ENCODE measurements at regions not wholly inside any gene's neighbourhood (a gene's known extent, or its start where the extent isn't known, plus 50 kb on each side); places are given as distances from the start of the nearest gene placed in this dataset.

- ChIA-PET CTCF (interaction anchor here (0.9 to 1.4 kb wide), 4 partner anchors 9 to 127 kb away, joined by 3 to 4 read pairs (median 3); partner anchors contain the start of gene TNC), POLR2A (interaction anchor here (1.1 kb wide), 1 partner anchor 162 kb away, joined by 3 read pairs; no protein-coding TSS in a partner anchor)
- Mint-ChIP-seq H3K27ac (no peak overlapping the region), H3K9me3 (no peaks in the 10 kb centered on the region), H3K4me3 (no peak overlapping the region), H3K4me1 (peaks cover 6% of the 10 kb centered on the region; the same call in 1 of the 2 replicates), H3K27me3 (ENCODE audit: low read depth) (no peaks in the 10 kb centered on the region), H3K36me3 (no peaks in the 10 kb centered on the region)
- TF ChIP-seq GTF2I (CRISPR knock-in tag; conservative IDR thresholded peaks at IDR 0.05) (peak; percentile 65; the same call in 1 of the 2 replicates), CTCF (IDR thresholded peaks at IDR 0.05) (no peak)
- ATAC-seq (no peak), DNase-seq (ENCODE audit: low spot score) (no peak)
Observed at GRCh38 chr9:115225459-115226116, 107.6 kb upstream of the TNC start.

DNA sequence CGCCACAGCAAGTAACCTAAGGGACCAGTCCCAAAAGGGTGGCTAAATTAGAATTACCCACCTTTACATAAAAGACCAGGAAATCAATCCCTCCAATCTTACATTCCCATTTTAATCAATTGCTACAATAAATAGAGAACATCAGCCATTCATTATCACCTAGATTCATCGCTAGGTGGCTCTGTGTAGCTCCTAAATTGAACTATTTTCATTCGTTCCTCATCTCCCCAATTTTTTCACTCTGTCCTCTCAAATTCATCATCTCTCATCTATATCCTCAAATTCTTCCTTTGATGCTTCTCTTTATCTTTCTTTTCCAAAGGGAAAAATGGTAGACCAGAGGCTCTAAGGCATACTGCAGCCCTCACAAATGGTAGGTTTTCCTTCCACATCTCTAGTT, 108.2 kb upstream of the TNC start:
- no peaks in the 10 kb centered on the region for H3K36me3 Mint-ChIP-seq
- no peak for TF ChIP-seq TEAD4 (CRISPR knock-in tag; IDR thresholded peaks at IDR 0.05)
- no peak for TF ChIP-seq KAT7 (CRISPR knock-in tag; IDR thresholded peaks at IDR 0.05; ENCODE audit: borderline replicate concordance)
- TF ChIP-seq GABPB1 (CRISPR knock-in tag; IDR thresholded peaks at IDR 0.05) = no peak
- no peak for TF ChIP-seq SMAD4 (CRISPR knock-in tag; IDR thresholded peaks at IDR 0.05)
- no peak for TF ChIP-seq CTCF (IDR thresholded peaks at IDR 0.05)
- no peak for TF ChIP-seq CDX4 (CRISPR knock-in tag; IDR thresholded peaks at IDR 0.05; ENCODE audit: borderline replicate concordance)
- CTCF ChIA-PET = interaction anchor here (0.9 to 1.4 kb wide), 4 partner anchors 8 to 127 kb away, joined by 3 to 4 read pairs (median 3); partner anchors contain the start of gene TNC
- no peak overlapping the region for H3K4me3 Mint-ChIP-seq
- no peak overlapping the region for H3K27ac Mint-ChIP-seq
- ATAC-seq = 0 out of 2 replicates have a peak, but pooled peaks have one; percentile 36
- no peak for DNase-seq (ENCODE audit: low spot score)
- H3K9me3 Mint-ChIP-seq = no peaks in the 10 kb centered on the region
- H3K27me3 Mint-ChIP-seq (ENCODE audit: low read depth) = no peaks in the 10 kb centered on the region
- peaks cover 6% of the 10 kb centered on the region; the same call in 1 of the 2 replicates for H3K4me1 Mint-ChIP-seq
- POLR2A ChIA-PET = no interaction called here

GRCh38 chr9:115229496-115229895, 111.5 kb upstream of the TNC start:
- no peak for DNase-seq (ENCODE audit: low spot score)
- CTCF ChIA-PET = no interaction called here
- H3K4me1 Mint-ChIP-seq = peaks cover 5% of the 10 kb centered on the region
- H3K4me3 Mint-ChIP-seq = no peak overlapping the region
- POLR2A ChIA-PET = no interaction called here
- H3K36me3 Mint-ChIP-seq = no peaks in the 10 kb centered on the region
- H3K9me3 Mint-ChIP-seq = no peaks in the 10 kb centered on the region
- TF ChIP-seq, protein P1, sequence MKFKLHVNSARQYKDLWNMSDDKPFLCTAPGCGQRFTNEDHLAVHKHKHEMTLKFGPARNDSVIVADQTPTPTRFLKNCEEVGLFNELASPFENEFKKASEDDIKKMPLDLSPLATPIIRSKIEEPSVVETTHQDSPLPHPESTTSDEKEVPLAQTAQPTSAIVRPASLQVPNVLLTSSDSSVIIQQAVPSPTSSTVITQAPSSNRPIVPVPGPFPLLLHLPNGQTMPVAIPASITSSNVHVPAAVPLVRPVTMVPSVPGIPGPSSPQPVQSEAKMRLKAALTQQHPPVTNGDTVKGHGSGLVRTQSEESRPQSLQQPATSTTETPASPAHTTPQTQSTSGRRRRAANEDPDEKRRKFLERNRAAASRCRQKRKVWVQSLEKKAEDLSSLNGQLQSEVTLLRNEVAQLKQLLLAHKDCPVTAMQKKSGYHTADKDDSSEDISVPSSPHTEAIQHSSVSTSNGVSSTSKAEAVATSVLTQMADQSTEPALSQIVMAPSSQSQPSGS (CRISPR knock-in tag; IDR thresholded peaks at IDR 0.05; ENCODE audit: borderline replicate concordance, low read depth) = no peak
- TF ChIP-seq E2F4 (CRISPR knock-in tag; IDR thresholded peaks at IDR 0.05; ENCODE audit: borderline replicate concordance, low read depth) = no peak
- no peak for ATAC-seq
- peaks cover 6% of the 10 kb centered on the region; the same call in 1 of the 2 replicates for H3K27me3 Mint-ChIP-seq (ENCODE audit: low read depth)
- no peak overlapping the region for H3K27ac Mint-ChIP-seq
